IMR-90 (cell line): ENCODE measurements at regions not wholly inside any gene's neighbourhood (a gene's known extent, or its start where the extent isn't known, plus 50 kb on each side); places are given as distances from the start of the nearest gene placed in this dataset.

Experiments used
- ATAC-seq: fragments of 200-7000 bp; cut with Tn5 transposase; 2 replicates; pipeline ENCODE4 v1.9.1; 2020; ENCODE audit warnings: low read depth, mild to moderate bottlenecking, moderate library complexity
- BruUV-seq: library from RNA; stranded (reverse); fragments of 400-500 nt; replicated peaks from 2 replicates; lab custom pipeline; 2021; lab: Mats Ljungman, UMichigan
- CTCF ChIA-PET: fragments of 300-600 bp; formaldehyde crosslinking; extraction: SDS; loops from one replicate; lab custom pipeline; 2021; ENCODE audit warnings: antibody characterized with exemption; lab: Yijun Ruan, JAX
- POLR2A ChIA-PET: fragments of 300-600 bp; sonication (Branson Sonifier 250); formaldehyde crosslinking; loops from one replicate; lab custom pipeline; 2022; ENCODE audit warnings: antibody characterized with exemption; ENCODE audit not compliant: unreplicated experiment; lab: Charles Lee
- DNase-seq: peaks from one replicate; pipeline ENCODE4 v3.0.0; 2013
- H2AFZ ChIP-seq: replicated peaks from 2 replicates; pipeline ENCODE3; 2013; ENCODE audit warnings: low read length, mild to moderate bottlenecking; ENCODE audit not compliant: poor library complexity
- H2AK5ac ChIP-seq: 2 replicates; pipeline ENCODE4 v1.6.1; 2013; ENCODE audit warnings: low read depth, low read length, inconsistent platforms
- H2AK9ac ChIP-seq: replicated peaks from 2 replicates; pipeline ENCODE3; 2013; ENCODE audit warnings: mild to moderate bottlenecking, low read depth, low read length, moderate library complexity; ENCODE audit not compliant: poor library complexity
- H2BK120ac ChIP-seq: 2 replicates; pipeline ENCODE4 v1.6.1; 2013; ENCODE audit warnings: low read depth, low read length, inconsistent platforms
- H2BK15ac ChIP-seq: 3 replicates; pipeline ENCODE4 v1.6.1; 2013; ENCODE audit warnings: low read depth, low read length, inconsistent platforms
- H2BK20ac ChIP-seq: 2 replicates; pipeline ENCODE4 v1.6.1; 2013; ENCODE audit warnings: low read depth, mild to moderate bottlenecking, inconsistent platforms, low read length, moderate library complexity
- H2BK5ac ChIP-seq: 2 replicates; pipeline ENCODE4 v1.6.1; 2013; ENCODE audit warnings: mild to moderate bottlenecking, low read depth, low read length, inconsistent platforms; ENCODE audit not compliant: poor library complexity, severe bottlenecking
- H3K14ac ChIP-seq: replicated peaks from 2 replicates; pipeline ENCODE4 v1.6.1; 2013; ENCODE audit warnings: low read depth, low read length, inconsistent platforms
- H3K18ac ChIP-seq: 2 replicates; pipeline ENCODE4 v1.6.1; 2013; ENCODE audit warnings: low read depth, low read length, control low read depth
- H3K23ac ChIP-seq: 2 replicates; pipeline ENCODE4 v1.6.1; 2013; ENCODE audit warnings: low read depth, low read length, inconsistent platforms
- H3K27ac ChIP-seq: 2 replicates; pipeline ENCODE4 v1.5.1; 2013; ENCODE audit warnings: mild to moderate bottlenecking, control low read depth, low read length; ENCODE audit not compliant: insufficient read depth
- H3K27me3 ChIP-seq: 2 replicates; pipeline ENCODE4 v1.6.1; 2013; ENCODE audit warnings: low read length; ENCODE audit not compliant: control insufficient read depth, insufficient read depth
- H3K36me3 ChIP-seq: 2 replicates; pipeline ENCODE4 v1.6.1; 2013; ENCODE audit warnings: low read length, mixed read lengths; ENCODE audit not compliant: control insufficient read depth, insufficient read depth
- H3K4ac ChIP-seq: 2 replicates; pipeline ENCODE4 v1.6.1; 2013; ENCODE audit warnings: low read depth, low read length, inconsistent platforms
- H3K4me1 ChIP-seq: 2 replicates; pipeline ENCODE4 v1.6.1; 2013; ENCODE audit warnings: low read length, mixed read lengths; ENCODE audit not compliant: control insufficient read depth, insufficient read depth
- H3K4me2 ChIP-seq: 2 replicates; pipeline ENCODE4 v1.6.1; 2013; ENCODE audit warnings: low read depth, mild to moderate bottlenecking, control low read depth, low read length, moderate library complexity
- H3K4me3 ChIP-seq: 2 replicates; pipeline ENCODE4 v1.5.1; 2013; ENCODE audit warnings: low read depth, mild to moderate bottlenecking, control low read depth, low read length, moderate library complexity; ENCODE audit not compliant: insufficient read depth
- H3K56ac ChIP-seq: 2 replicates; pipeline ENCODE4 v1.6.1; 2013; ENCODE audit warnings: low read length, inconsistent platforms; ENCODE audit not compliant: insufficient read depth; ENCODE audit errors: extremely low read depth
- H3K79me1 ChIP-seq, 2 experiments: 2 replicates each; pipeline ENCODE4 v1.6.1; 2013; ENCODE audit warnings: low read length in 2 of 2, inconsistent platforms in 1 of 2, low read depth in 1 of 2
- H3K9ac ChIP-seq: 2 replicates; pipeline ENCODE4 v1.6.1; 2013; ENCODE audit warnings: low read depth, low read length, control low read depth
- H3K9me1 ChIP-seq: 2 replicates; pipeline ENCODE4 v1.6.1; 2013; ENCODE audit warnings: low read length, inconsistent platforms; ENCODE audit not compliant: insufficient read depth
- H3K9me3 ChIP-seq: 2 replicates; pipeline ENCODE4 v1.6.1; 2013; ENCODE audit warnings: low read length; ENCODE audit not compliant: control insufficient read depth, insufficient read depth
- H4K20me1 ChIP-seq: 2 replicates; pipeline ENCODE4 v1.6.1; 2013; ENCODE audit warnings: low read length, inconsistent platforms; ENCODE audit not compliant: insufficient read depth
- H4K5ac ChIP-seq: 2 replicates; pipeline ENCODE4 v1.6.1; 2013; ENCODE audit warnings: mild to moderate bottlenecking, low read depth, low read length, control low read depth
- H4K8ac ChIP-seq, 2 experiments: 2 replicates each; pipeline ENCODE4 v1.6.1; 2013; ENCODE audit warnings: low read depth in 2 of 2, low read length in 2 of 2, control low read depth in 1 of 2, inconsistent platforms in 1 of 2
- H4K91ac ChIP-seq: 2 replicates; pipeline ENCODE4 v1.6.1; 2013; ENCODE audit warnings: low read depth, low read length, inconsistent platforms; ENCODE audit not compliant: insufficient read depth
- CEBPB ChIP-seq: IDR thresholded peaks from 2 replicates; pipeline ENCODE4 v1.6.1; 2012; ENCODE audit warnings: low read depth, low read length, improper control_type of control experiment
- CHD1 ChIP-seq: IDR thresholded peaks from 2 replicates; pipeline ENCODE4 v1.6.1; 2012; ENCODE audit warnings: low read depth, low read length, improper control_type of control experiment
- CTCF ChIP-seq: conservative IDR thresholded peaks from 2 replicates; pipeline ENCODE4 v1.5.1; 2012; ENCODE audit warnings: mild to moderate bottlenecking, low read depth, low read length, improper control_type of control experiment
- FOS ChIP-seq: fragments of 150-350 bp; IDR thresholded peaks from 2 replicates; pipeline ENCODE4 v1.6.1; 2016; ENCODE audit warnings: low read depth, low read length
- MAZ ChIP-seq: IDR thresholded peaks from 2 replicates; pipeline ENCODE4 v1.6.1; 2012; ENCODE audit warnings: low read depth, mild to moderate bottlenecking, low read length, improper control_type of control experiment, moderate library complexity, borderline replicate concordance
- MXI1 ChIP-seq: IDR thresholded peaks from 2 replicates; pipeline ENCODE4 v1.6.1; 2012; ENCODE audit warnings: low read depth, mild to moderate bottlenecking, low read length, moderate library complexity, borderline replicate concordance
- NFE2L2 ChIP-seq: fragments of 150-350 bp; IDR thresholded peaks from 2 replicates; pipeline ENCODE4 v1.6.1; 2016; ENCODE audit warnings: low read depth, mild to moderate bottlenecking, low read length
- POLR2A ChIP-seq: IDR thresholded peaks from 2 replicates; pipeline ENCODE4 v1.6.1; 2012; ENCODE audit warnings: mild to moderate bottlenecking, low read depth, low read length
- RAD21 ChIP-seq: IDR thresholded peaks from 2 replicates; pipeline ENCODE4 v1.6.1; 2012; ENCODE audit warnings: low read length, improper control_type of control experiment
- RCOR1 ChIP-seq: IDR thresholded peaks from 2 replicates; pipeline ENCODE4 v1.6.1; 2012; ENCODE audit warnings: mild to moderate bottlenecking, low read length, improper control_type of control experiment; ENCODE audit not compliant: insufficient replicate concordance
- RFX5 ChIP-seq: IDR thresholded peaks from 2 replicates; pipeline ENCODE4 v1.8.0; 2012; ENCODE audit warnings: low read depth, mild to moderate bottlenecking, low read length, moderate library complexity
- SMC3 ChIP-seq: fragments of 150-350 bp; IDR thresholded peaks from 2 replicates; pipeline ENCODE4 v1.6.1; 2016; ENCODE audit warnings: low read depth, mild to moderate bottlenecking, antibody characterized with exemption, low read length, moderate library complexity
- USF2 ChIP-seq: fragments of 150-350 bp; IDR thresholded peaks from 2 replicates; pipeline ENCODE4 v1.6.1; 2017; ENCODE audit warnings: mild to moderate bottlenecking, antibody characterized with exemption, low read length, low read depth
- WGBS, 2 experiments: methylation state at CpG; one replicate each; pipeline versions ENCODE4 v1.1.5 to v1.1.7; 2013; ENCODE audit warnings: missing lambda C conversion rate in 2 of 2; ENCODE audit not compliant: insufficient read length in 1 of 2; ENCODE audit errors: extremely low coverage in 2 of 2; 5-methylcytosine and 5-hydroxymethylcytosine counted together
- dilution Hi-C: fragments of 300-500 bp; cut with HindIII; formaldehyde crosslinking; loops from one replicate; pipeline ENCODE4 v1.14.3; 2018; ENCODE audit warnings: low sequenced_read_pairs; ENCODE audit not compliant: unreplicated experiment
- in situ Hi-C: fragments of 300-500 bp; cut with MboI; formaldehyde crosslinking; loops from 3 replicates; pipeline ENCODE4 v1.14.3; 2019; ENCODE audit warnings: low sequenced_read_pairs, inconsistent platforms, mixed read lengths
- intact Hi-C: fragments of 100-400 bp; cut with micrococcal nuclease; formaldehyde crosslinking; loops from 2 replicates; pipeline ENCODE4 v1.10.0; 2022

GRCh38 chr5:166576323-166576722 is 1715.1 kb upstream of the WWC1 start:
- no peaks in the 10 kb centered on the region for H3K9me1 ChIP-seq
- no peak overlapping the region for H3K23ac ChIP-seq
- H4K8ac ChIP-seq: no peak overlapping the region
- H3K14ac ChIP-seq: no peak overlapping the region
- ATAC-seq (no peak), DNase-seq (no peak)
- in situ Hi-C loops: no loop called here
- no peak overlapping the region for H4K5ac ChIP-seq
- H3K9ac ChIP-seq: no peak overlapping the region
- ChIA-PET POLR2A (no interaction called here), CTCF (no interaction called here)
- H3K27ac ChIP-seq: no peak overlapping the region
- peaks cover 8% of the 10 kb centered on the region for H3K9me3 ChIP-seq
- no peaks in the 10 kb centered on the region for H3K36me3 ChIP-seq
- no peaks in the 10 kb centered on the region for H3K4me1 ChIP-seq
- H3K4me2 ChIP-seq: no peak overlapping the region
- BruUV-seq: no TSS peak
- dilution Hi-C loops: no loop called here
- H3K4me3 ChIP-seq: no peak overlapping the region
- no peak overlapping the region for H2BK5ac ChIP-seq
- intact Hi-C loops: no loop called here
- no peak overlapping the region for H2BK15ac ChIP-seq
- H3K79me1 ChIP-seq: no peaks in the 10 kb centered on the region
- H4K20me1 ChIP-seq: no peaks in the 10 kb centered on the region
- H4K91ac ChIP-seq: no peak overlapping the region
- no peak overlapping the region for H2AFZ ChIP-seq
- H2BK20ac ChIP-seq: no peak overlapping the region
- H2BK120ac ChIP-seq: no peak overlapping the region
- TF ChIP-seq USF2 (no peak), RCOR1 (no peak), CHD1 (no peak), CEBPB (no peak), MAZ (no peak), CTCF (no peak), RFX5 (no peak), POLR2A (no peak), NFE2L2 (no peak), FOS (no peak), SMC3 (no peak), RAD21 (no peak), MXI1 (no peak)
- no peak overlapping the region for H2AK9ac ChIP-seq
- no peak overlapping the region for H3K56ac ChIP-seq
- H3K27me3 ChIP-seq: no peaks in the 10 kb centered on the region
- H3K18ac ChIP-seq: no peak overlapping the region
- no CpG with 5 or more reads among the region's 3 CpGs for WGBS, 2 experiments
- H3K4ac ChIP-seq: no peak overlapping the region
- no peak overlapping the region for H2AK5ac ChIP-seq
